ENCODE measurements at regions not wholly inside any gene's neighbourhood (a gene's known extent, or its start where the extent isn't known, plus 50 kb on each side); places are given as distances from the start of the nearest gene placed in this dataset.
"Not testable (repeated sequence)": the region's sequence is repeated elsewhere in the genome, so short reads cannot be mapped to it uniquely, and the experiment has no call there.

- DNase-seq = no peak
Measured at GRCh38 chr13:62799038-62799535, 1383.4 kb upstream of the PCDH20 start.

DNA sequence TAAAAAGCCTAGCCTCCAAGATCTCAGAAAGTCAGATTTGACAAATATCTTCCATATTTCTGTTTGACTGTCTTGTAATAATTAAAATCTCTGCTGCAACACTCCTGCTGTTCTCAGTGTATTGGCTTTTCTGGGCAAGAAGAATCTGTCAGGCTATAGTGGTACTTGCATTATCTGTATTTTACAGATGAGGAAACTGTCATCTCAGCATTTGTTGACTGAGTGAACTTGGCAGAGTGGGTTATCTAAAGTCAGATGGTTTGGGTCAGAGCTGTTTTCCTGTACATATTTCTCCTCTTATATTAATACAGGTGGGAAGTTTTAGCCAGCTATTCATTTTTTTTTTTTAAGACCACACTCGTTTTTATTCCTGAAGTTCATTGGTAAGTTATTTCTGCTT lies 1378.2 kb upstream of the PCDH20 start:
- no peak for DNase-seq

- DNase-seq = no peak
Measured at GRCh38 chr13:62781866-62782265, 1366.2 kb upstream of the PCDH20 start.

GRCh38 chr13:62779161-62779560 lies 1363.5 kb upstream of the PCDH20 start:
- no peak for DNase-seq

DNA sequence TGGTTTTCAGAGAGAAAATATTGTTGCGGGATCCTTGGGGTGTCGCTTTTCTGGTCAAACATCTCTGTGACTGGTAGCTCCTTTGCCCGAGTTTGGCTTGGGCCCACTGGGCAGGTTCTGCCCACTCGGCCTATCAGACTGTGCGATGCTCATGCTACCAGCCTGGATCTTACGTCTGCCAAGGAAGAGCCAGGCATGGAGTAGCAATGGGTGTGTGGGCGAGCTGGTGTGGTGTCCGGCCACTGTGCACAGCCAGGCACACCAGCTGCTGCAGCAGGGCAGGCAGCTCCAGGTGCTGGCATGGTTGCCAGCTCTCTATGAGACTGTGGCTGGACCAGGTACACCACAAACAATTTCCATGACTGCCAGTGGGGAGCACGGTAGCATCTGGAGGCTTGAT lies 1351.8 kb upstream of the PCDH20 start:
- DNase-seq = no peak

DNA sequence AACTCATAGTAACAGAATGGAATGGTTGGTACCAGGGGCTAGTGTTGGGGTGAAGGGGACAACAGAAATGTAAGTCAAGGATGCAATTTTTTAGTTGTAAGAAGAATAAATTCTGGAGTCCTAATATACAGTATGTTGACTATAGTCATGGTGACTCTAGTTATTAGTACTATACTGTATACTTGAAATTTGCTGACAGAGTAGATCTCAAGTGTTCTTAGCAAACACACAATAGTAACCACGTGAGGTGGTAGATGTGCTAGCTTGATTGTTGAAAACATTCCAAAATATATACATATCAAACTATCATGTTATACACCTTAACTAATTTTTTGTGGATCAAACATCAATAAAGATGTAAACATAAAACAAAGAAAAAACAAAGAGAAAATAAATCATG lies 1345.1 kb upstream of the PCDH20 start:
- DNase-seq = no peak

GRCh38 chr13:62747629-62748028 lies 1332.0 kb upstream of the PCDH20 start:
- DNase-seq = no peak

GRCh38 chr13:62747152-62747551 lies 1331.5 kb upstream of the PCDH20 start:
- DNase-seq = no peak

- not testable (repeated sequence) for DNase-seq
Measured at GRCh38 chr13:62729746-62730145, 1314.1 kb upstream of the PCDH20 start.

DNA sequence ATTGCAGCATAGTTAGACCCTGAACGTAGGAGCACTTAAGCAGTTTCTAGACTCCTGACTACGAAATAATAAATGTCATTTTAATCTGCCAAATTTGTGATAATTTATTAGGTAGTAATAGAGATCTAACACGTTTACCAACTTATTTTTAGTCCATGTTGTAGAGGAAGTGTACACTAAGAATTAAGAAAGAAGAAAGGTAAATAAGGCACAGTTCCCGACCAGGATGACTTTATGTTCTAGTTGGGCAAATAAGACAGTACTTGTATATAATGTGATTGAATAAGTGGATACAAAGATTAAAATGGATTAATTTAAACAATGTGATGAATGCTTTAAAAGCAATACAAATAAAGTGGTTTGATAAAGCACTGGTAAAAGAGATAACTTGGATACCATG lies 1306.2 kb upstream of the PCDH20 start:
- no peak for DNase-seq

GRCh38 chr13:62711948-62712347 lies 1296.3 kb upstream of the PCDH20 start:
- not testable (repeated sequence) for DNase-seq

GRCh38 chr13:62710787-62711186 lies 1295.1 kb upstream of the PCDH20 start:
- no peak for DNase-seq

DNA sequence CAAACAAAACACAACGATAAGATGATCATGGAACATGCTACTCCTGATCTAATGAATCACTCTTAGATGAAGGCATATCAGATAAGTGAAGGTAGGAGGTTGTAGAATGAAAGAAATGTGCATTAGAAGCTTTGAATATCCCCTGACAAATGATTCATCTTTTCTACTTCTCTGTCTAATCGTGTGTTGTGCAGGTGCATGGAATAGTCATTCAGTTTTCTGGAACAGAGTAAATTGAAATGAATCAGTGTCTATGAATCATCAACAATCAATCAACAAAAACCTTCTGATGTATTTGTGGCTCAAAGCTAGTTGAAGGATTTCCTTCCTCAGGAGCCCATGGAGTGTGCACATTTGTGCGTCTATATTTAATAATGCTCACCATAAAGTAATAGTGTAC lies 1290.4 kb upstream of the PCDH20 start:
- no peak for DNase-seq

GRCh38 chr13:62704875-62705274 lies 1289.2 kb upstream of the PCDH20 start:
- DNase-seq = no peak

DNA sequence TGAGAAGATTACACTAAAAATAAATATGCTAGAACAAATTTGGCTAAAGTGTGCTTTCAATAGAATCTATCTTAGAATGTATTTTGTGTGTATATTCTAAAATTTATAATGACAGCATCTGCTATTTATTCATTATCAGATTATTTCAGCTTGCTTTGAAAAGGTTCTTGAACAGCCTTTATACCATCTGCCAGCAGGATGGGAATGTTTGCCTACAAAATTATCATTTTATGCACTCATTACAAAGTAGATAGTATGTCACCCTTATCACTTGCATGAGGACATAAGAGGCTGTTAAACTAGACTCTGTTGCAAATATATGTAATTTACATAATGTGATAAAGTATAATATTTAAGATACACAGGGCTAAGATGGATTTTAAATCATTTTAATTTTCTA lies 1286.9 kb upstream of the PCDH20 start:
- DNase-seq = no peak

DNA sequence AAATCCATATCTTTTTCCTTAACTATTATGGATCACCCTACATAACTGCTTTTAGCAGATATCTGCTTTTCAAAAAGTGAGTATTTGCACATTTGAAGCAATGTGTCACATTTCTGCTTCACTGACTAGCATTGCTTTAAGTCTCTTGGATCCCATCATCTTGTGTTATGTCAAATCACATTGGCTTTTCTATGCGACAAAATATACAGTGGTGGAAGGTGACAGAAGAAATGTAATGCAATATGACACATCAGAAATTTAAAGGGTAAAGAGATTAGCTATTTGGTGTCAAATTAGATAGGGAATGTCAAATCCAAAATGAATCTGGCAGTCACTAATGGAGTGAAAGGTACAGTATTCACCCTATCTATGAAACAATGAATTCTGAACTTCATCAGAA lies 1282.1 kb upstream of the PCDH20 start:
- no peak for DNase-seq

DNA sequence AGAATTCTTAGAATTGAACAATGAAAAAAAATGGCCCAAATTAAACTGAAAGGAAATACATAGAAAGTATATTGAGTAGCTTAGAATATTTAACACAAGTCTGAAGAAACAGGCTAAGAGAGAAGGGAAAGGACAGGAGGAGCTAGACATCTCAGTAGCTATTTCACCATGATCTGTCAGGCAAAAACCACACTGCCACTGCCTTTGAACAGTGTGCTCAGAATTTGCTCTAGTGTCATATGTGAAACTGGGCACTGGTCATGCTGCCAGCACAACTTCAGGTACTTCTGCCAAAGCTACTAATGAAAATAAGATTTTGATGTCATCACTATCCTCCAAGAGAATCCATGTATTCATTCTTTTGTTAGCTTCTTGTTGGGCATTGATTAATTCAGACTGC lies 1280.8 kb upstream of the PCDH20 start:
- DNase-seq = no peak

- no peak for DNase-seq
Measured at GRCh38 chr13:62687732-62688131, 1272.1 kb upstream of the PCDH20 start.

GRCh38 chr13:62684359-62684758 lies 1268.7 kb upstream of the PCDH20 start:
- no peak for DNase-seq

- DNase-seq = no peak
Measured at GRCh38 chr13:62682788-62683187, 1267.1 kb upstream of the PCDH20 start.

DNA sequence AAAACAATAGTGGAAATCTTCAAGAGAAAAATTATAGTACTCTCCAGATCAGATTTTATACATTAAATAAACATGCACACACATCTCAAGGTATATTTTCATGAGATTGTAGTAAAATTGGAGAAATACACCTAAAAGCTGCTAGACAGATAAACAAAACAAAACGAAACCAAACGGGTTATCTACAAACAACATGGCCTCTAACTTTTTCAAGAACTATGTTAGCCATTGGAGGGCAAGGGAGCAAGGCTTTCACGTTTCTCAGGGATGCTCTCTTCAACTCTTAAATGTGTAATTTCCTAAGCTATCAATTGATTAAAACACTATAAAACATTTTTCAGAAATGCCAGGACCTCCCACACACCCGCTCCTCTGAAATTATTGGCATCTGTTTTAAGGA lies 1262.4 kb upstream of the PCDH20 start:
- no peak for DNase-seq

DNA sequence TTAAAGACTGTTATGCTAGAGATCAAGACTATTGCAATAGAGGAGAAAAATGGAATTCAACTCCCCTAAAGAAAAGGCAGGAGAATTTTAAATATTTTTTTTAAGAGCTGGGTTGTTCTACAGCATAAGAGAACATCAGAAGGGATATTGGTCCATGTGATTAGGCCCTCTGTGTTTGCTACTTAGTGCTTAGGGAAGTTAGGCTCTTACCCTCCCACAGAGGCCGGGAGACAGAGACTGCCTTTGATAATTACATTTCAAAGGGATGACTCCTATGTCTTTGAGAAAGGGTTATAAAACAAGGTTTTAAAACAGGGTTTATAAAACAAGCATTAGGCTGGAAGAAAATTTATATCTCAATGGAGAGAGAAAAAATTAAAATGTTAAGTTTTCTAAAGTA lies 1248.1 kb upstream of the PCDH20 start:
- no peak for DNase-seq

GRCh38 chr13:62659365-62659764 lies 1243.7 kb upstream of the PCDH20 start:
- DNase-seq = no peak

- DNase-seq = no peak
Measured at GRCh38 chr13:62653371-62653770, 1237.7 kb upstream of the PCDH20 start.

GRCh38 chr13:62643799-62644524 lies 1228.3 kb upstream of the PCDH20 start:
- DNase-seq = no peak

All from hippocampal formation (tissue), 2 donors.